ENCODE measurements at regions not wholly inside any gene's neighbourhood (a gene's known extent, or its start where the extent isn't known, plus 50 kb on each side); places are given as distances from the start of the nearest gene placed in this dataset.

DNA sequence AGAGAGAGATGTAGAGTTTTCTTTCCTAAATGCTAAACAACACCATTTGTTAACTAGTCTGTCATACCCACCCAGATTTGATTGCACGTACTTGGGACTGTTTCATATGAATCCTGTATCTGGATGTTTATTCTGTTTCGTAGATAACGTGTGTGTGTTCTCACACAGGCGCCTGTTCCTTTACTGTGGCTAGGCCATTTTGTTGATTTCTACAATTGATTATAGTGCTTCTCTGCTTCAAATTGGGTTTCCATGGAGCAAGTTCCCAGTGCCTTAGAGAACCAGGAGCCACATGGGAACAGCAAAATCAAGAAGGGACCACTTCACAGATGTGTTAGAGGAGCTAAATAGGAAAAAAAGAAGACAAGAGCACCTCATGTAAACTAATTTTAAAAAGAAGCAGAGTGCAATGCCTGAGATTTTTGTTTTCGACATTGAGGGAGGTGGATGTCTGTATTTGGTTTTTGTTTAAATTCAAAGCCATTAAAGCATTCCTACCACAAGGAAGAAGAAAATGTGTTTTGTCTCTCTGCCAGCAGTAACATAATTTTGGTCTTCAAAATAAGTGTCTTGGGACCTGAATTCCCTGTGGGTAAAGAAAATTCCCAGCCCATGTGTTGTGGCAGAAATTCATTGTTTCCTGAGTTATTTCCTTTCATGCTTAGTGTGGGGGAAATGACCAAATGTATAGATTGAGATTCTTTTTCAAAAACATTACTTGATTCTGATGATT, 424.0 kb upstream of the C2CD4B start:
- DNase-seq: no peak

DNA sequence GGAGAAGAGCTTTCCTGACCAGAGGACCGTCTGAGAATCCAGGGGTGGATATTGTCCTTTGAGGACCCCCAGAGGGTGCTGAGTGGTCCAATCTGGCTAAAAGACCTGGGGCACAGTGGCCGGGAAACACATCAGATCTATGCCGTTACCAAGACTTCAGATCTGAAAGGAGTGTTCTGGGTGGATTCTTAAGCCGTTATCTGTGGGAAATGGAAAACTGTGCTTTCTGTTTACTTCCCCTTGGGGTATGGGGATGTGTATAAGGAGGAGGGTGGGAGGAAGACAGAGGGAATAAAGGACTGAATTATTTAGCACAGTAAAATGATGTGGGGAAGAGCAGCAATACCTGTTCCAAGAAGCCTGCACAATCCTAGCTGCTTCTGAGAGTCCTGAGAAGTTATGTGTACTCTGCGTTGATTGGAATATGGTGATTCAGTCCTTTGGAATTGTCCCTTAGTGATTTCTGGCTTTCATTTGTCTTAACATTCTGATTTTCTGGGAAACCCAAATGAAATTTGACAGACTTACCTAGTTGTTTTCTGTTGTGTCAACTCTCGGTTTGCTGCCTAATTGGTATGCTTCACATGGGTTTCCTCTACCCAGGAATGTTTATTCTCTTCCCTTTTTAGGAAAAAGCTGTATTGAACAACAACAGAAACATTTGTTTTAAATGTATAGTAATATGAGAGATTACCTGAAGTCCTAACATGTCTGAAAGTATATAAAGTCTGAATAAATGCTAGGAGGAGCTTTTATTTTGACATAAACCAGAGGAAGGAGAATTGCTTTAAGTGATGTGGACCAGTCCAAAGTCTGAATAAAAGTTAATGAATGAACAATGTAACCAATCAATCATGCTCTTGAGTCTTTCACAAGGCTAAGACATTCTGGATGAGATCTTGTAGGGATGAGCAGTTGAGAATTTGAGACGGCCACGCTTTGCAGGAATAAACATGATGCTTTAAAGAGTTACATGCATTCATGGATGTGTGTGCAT, 427.1 kb upstream of the C2CD4B start:
- no peak for DNase-seq

DNA sequence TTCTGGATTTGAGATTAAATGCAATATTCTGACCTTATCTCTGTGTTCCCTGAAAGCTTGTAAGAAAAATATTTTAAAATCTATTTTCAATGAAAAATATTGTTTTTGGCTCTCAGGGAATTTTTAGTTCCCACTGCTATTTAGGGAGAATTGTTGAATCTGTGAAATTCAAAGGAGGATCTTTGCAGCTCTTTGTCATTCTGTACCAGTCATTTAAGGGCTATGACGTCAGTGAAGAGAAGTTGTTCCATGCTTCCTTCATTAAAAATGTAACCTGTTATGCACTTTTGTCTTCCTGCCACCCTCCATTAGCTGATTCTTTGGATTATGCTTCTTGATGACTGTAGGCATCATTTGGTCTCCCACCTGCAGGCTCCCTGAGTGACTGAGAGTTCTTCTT, 427.8 kb upstream of the C2CD4B start:
- no peak for DNase-seq

DNA sequence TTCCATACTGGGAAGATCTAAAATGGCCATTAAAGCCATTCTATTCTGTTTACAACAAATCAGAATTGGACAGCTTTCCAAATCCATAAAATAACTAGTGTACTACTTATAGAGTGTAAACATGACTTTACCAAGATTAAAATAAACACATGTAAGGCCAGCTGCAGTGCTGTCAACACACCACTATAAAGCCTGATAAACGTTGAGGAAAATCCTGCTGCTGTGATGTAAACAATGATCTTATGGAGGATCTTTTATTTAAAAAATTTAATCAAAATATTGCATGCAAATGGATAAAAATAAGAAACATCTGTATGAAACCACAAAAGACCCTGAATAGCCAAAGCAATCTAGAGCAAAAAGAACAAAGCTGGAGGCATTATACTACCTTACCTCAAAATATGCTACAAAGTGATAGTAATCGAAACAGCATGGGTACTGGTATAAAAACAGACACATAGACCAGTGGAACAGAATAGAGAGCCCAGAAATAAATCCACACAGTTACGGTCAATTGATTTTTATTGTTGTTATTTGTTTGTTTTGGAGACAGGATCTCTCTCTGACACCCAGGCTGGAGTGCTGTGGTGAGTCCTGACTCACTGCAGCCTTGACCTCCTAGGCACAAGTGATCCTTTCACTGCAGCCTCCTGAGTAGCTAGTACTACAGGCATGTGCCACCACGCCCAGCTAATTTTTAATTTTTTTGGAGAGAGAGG, 428.8 kb upstream of the C2CD4B start:
- no peak for DNase-seq

DNA sequence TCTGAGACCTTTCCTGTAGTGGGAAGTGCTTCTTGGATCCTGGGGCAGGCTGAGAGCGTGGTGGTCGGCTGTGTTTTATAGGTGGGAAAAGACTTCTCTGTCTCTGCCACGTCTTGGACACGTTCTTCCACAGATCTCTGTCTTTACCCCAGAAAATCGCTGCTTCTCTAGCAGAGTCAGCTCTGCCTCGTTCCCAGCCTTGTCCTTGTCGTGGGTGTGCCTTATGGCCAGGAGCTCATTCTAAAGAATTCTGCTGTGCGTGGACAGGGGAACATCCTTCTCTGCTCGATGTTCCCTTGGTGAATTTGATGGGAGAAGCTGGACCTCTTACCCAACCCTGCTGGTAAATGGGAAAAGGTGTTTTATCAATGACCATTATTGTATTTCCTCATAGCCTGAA, 433.1 kb upstream of the C2CD4B start:
- no peak for DNase-seq

DNA sequence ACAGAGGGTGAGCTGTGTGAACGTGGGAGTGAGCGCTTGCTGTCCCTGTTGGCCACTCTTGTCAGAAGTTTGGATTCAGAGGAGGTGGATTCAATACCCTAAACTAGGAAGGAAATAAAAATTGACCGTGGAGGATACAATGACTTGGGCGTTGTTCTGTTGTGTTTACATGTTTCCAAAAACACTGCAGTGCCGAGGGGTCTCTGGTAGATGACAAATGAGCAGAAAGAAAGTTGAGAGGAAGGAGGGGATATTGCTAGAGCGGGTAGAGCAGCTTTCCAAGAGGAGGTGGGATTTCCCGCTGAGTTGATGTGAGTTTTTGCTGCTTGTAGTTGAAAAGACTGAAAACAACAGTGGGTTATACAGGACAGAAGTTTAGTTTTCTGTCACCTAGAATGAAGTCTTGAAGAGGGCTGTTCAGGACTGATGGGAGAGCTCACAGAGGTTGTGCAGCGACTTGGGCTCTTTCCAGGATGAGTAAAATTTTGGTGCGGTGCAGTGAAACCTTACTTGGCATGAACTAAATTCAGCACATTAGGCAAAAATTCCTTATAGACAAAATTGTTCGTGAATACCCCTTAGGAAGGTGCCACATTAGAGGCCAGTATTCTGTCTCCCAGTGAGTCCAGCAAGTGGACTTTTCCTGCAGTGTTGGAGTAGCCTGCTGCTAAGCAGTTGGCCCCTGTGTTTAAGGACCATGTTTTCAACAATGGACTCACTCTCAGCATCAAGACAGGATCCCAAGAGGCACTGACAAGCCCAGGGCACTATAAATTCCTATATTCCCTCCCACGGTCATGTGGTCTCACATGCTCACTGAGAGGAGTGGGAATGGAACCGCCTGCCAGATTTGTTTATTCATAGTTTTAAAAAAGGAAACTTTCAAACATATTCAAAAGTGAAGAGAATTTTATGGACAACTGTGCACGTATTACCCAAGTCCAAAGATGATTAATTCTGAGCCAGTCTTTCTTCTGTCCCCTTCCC, 435.0 kb upstream of the C2CD4B start:
- DNase-seq: no peak

DNA sequence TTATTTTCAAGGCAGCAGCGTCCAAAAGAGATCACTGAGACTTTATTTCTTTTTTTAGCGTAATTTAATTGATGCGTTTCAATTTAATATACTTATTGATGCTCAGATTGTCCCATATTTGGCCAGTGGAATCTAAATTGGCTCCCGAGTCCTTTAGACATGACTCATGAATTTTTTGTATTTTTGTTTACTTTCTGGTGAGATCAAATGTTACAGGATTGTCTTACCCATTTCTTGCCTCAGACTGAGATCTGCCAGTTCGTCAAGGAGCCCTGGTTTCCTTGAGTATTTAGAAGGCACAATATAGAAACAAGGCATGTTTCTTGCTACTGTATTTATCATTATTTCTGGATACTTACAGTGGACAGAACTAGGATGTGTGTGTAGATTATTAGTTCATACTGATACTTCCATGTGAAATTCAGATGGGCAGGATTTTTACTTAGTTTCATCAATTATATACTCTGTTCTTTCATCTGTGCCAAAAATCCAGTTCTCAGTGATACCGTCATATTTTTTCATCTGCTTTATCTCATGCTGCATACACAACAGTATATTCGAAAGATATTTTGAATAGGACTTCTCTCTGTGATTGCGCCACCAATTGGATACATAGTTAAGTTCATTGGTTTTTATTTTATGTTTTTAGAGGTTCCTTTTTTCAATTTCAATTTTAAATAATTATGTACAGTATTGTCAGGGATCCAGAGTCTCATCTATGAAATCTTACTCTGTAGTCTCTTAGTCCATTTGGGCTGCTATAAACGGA, 436.9 kb upstream of the C2CD4B start:
- DNase-seq: no peak

DNA sequence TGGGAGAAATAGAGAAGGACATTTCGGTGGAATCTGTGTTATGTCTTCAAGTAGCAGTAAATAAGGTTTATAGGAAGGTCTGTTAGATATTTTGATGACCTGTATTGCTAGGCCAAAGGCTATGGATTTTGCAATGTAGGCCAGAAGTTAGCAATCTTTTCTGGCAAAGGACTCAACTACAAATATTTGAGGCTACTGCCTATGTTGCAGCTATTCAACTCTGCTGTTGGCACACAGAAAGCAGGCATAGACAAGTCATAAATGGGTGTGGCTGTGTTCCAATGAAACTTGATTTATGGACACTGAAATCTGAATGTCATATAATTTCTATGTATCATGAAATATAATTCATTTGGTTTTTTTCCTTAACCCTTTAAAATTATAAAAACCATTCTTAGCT, 438.7 kb upstream of the C2CD4B start:
- DNase-seq: no peak

DNA sequence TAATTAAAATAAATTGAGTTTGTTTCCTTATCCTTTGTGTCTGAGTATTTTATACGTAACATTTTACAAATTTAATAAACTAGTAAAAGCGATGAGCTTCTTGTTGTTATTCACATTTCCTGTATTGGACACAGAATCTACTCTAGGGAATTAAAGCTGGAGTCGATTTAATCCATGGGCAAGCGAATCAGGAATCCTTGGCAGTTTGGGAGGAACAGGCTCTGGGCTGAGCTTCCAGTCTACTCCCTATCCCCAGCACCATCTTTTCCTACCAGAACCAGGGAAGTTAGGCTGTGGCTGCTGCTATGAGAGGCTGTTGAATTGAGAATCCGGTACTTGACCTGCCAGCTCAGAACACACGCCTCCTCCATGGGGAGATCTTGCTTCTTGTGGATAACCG, 437.3 kb upstream of the TPM1 start:
- DNase-seq: no peak

DNA sequence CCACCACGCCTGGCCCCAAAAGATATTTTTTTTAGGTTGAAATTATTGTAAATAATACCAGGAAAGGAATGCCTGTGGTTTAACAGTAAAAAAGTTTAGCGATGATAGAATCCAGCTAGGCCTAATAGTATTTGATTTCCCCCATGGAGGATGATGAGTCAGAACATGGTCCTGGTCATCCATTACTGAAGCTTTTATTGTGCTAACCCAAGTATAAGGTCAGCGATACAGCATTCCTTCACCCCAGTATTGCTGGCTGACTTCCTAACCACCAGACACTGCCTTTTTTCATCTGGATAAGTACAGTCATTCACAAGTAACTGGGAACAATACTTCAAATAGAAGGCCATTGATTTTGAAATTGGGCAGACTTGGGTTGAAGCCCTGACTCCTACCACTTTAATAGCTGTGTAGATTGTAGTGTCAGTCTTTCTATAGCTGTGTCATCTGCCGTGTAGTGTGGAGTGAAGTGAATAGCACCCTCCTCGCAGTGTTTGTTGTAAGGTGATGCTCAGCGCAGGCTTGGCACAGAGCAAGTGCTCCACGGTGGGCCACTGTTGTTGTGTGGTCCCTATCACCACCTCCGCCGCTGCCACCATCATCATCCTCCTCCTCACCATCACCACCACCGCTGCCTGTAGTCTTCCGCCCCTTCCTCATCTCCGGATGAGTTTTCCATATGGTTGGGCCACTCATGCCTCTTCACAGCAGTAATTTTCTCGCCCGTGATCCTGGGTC, 436.0 kb upstream of the TPM1 start:
- DNase-seq: no peak

DNA sequence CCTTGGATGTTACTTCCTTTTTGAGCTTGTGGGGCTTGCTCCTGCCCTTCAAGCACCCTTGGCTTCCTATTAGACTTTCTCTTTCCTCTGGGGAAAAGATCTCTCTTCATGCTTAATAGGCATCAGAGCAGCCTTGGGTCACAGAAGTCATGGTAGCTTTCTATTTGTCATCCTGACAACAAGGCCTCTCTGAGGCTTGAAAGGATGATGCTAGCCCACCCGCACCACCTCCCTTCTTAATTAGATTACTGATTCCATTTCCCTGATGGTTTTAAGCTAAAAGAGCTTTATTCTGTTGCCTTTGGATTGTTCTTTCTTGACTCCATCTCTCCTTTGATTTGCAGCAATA, 435.5 kb upstream of the TPM1 start:
- no peak for DNase-seq

DNA sequence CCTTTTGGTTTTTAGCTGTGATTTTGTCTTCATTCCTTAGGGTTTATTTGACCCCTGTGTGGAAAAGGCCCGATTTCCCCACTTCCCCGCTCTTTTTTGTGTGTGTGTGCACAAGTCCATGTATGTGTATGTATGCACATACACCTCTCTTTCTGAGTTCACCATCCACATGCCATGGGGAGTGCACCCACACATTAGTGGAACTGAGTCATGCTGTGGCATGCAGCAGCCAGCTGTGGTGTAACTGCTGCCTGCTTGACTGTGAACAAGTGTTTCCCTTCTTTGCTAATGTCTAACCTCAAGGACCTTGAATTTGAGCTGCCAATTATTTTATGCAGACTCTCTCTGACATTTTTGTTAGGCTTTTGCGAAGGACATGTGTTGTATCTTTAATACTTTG, 434.9 kb upstream of the TPM1 start:
- no peak for DNase-seq

DNA sequence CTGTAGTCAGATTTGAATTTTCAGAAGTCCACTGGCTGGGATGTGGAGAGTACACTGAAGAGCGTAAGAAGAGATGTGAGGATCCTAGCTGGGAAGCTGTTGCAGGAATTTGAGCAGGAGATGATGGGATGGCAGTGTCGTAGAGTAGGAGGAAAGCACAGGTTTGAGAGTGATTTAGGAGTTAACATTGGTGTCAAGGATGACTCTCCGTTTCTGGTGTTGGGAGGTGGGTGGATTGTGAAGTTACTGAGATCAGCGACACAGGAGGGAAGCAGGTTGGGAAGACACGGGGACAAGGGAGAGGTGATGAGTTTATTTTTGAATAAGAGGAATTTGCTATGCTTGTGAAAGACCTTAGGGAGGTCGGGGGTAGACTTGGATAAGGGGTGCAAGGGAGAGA, 434.2 kb upstream of the TPM1 start:
- no peak for DNase-seq

DNA sequence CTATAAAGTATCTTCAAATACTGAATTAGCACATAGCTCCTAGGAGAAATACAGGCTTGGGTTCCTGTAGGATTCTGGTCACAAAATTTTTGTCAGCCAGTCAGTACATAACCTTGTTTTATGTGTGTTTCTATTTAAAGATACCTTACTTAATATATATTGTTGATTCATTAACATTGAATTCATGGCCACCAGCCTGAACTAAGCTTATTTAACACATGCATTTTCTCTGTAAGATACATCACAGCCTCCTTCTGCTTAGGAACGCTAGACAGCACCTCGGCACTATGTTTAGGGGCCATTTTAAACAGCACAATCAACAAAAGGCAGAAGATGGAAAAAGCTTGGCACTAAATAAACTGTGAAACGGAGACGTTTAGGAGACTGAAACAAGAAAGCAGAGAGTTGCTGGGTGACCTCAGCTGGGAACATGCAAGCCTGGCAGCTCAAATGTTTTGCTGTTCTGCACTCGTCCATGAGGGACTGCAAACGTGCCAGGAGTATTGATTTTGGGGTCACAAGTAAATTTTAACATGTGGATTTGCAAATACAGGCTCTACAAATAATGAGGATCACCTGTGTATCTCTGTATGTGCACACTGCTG, 432.2 kb upstream of the TPM1 start:
- DNase-seq: no peak

DNA sequence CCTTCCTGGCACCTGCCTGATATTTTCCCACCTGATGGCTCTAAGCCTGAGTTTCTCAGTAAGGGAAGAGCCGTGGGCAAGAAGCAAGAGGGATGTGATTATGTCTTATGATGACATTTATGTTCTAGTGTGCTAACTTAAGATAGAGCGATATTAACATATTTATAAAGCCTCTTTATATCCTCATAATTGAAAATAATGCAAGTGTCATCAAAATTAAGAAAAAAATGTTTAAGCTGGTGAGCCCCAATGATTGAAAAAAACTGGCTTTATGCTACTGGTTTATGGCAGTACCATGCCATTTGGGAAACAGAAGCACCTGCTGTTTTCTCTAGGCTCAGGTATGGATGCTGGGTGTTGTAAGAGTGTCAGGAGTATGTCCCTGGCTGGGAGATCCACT, 431.5 kb upstream of the TPM1 start:
- no peak for DNase-seq

DNA sequence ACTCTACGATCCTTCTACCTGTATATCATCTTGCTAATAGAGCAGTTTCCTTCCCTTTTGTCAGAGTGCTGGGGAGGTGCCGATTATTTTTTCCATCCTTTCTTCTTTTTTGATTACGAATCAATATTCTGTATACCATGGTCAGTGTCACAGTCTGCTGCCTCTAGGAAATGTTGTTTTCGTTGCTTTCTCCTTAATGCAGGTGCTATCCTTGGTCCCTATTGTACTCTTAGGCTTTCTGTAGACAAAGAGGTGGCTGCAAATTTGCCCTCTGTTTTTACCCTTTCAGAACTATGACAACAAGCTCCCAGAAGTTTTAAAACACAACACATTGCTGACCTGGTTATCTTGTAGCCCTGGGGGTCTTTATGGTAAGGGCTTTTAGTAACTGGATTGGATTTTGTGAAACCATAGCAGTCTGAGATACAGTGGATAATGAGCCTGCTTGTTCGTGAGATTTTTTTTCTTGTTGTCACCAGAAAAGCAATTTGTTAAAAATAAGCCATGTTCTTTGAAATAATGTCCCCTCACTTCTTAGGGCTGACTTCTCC, 430.3 kb upstream of the TPM1 start:
- no peak for DNase-seq

DNA sequence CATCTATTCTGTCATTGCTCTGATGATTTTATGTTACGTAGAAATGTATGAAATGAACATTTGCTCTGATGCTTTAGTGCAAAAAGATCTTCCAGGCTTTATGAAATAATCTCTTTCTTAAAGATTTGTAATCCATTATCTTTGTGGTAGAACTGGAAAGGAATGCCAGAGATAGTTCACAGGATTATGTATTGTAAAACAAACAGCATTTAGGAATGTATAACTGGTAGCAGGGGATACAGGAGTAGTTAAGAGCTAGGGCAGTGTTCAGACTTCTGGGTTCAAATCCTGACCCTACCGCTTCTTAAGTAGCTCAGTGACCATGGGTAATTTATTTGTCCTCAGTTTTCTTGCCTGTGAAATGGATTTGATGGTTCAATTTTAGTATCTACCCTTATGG, 429.8 kb upstream of the TPM1 start:
- DNase-seq: no peak

DNA sequence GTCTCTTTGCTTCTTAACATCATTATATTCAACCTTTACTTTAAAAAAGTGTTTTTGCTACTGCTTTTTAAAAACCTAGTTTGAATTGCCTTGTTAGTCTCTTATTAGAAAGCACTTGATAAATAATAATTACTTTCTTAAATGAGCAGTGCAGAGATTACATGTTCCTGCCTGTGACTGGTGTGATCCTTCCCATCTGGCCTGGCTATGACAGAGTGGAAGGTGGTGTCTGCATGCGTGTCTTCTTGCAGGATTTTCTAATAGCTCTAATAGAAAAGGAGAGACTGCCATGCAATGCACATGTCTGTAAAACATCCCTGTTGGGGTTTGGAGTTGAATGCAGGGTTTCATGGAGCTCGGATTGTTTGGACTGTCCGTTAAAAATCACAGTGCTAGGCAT, 425.8 kb upstream of the TPM1 start:
- no peak for DNase-seq

DNA sequence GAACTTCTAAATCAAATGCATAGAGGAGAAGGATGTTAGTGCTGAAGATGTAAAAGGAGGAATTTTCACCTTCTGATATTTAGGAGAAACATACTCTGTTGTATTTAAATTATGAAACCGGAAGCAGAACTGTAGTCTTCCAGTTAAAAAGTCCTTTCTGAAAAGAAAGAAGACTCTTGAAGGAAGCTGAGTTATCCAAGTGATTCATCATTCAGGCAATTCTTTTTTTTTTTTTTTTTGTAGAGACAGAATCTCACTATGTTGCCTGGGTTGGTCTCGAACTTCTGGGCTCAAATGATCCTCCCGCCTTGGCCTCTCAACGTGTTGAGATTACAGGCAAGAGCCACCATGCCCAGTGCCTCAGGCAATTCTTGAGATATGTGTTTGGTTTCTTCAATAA, 424.8 kb upstream of the TPM1 start:
- DNase-seq: no peak

DNA sequence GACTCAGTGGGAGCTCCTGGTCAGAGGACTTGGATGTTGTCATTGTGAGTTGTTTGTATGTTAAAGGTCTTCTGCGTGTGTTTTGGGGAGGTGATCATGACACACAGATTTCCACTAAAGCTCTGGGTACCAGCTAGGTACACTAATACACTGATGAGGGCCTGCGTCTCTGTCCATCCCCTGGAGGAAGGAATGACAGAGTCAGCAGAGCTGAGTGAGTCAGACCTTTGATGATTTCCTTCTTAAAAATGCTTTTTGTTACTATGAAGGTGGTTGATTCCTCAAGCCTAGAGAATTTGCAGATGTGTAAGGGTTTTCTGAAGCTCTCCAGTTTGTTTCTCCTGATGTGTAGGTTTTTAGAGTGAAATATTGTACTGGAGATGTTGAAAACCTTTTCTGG, 424.1 kb upstream of the TPM1 start:
- no peak for DNase-seq

Measured in CD4-positive, alpha-beta T cell treated with Interleukin-21 for 1 hour (primary cell).